22Rv1 (cell line): ENCODE measurements at regions not wholly inside any gene's neighbourhood (a gene's known extent, or its start where the extent isn't known, plus 50 kb on each side); places are given as distances from the start of the nearest gene placed in this dataset.

Experiments used
- CTCF ChIP-seq: fragments of 450-650 bp; IDR thresholded peaks from 2 replicates; pipeline ENCODE4 v1.5.1; 2017; ENCODE audit warnings: mild to moderate bottlenecking
- ZFX ChIP-seq: fragments of 450-650 bp; IDR thresholded peaks from 2 replicates; pipeline ENCODE4 v1.6.1; 2017; ENCODE audit warnings: antibody characterized with exemption, borderline replicate concordance

GRCh38 chr2:122080316-122080715 lies 324.9 kb downstream of the TSN start:
- TF ChIP-seq CTCF (no peak), ZFX (no peak)
